KMS-11 (cell line): ENCODE measurements at regions not wholly inside any gene's neighbourhood (a gene's known extent, or its start where the extent isn't known, plus 50 kb on each side); places are given as distances from the start of the nearest gene placed in this dataset.
"Not testable (repeated sequence)": the region's sequence is repeated elsewhere in the genome, so short reads cannot be mapped to it uniquely, and the experiment has no call there.

Experiments used
- H2AFZ ChIP-seq: fragments of 200-600 bp; sonication (generic); 2 replicates; pipeline ENCODE4 v1.6.1; 2016; ENCODE audit warnings: antibody characterized with exemption, mixed run types, low read depth
- H3K27ac ChIP-seq: fragments of 200-600 bp; sonication (generic); 2 replicates; pipeline ENCODE4 v1.6.1; 2016; ENCODE audit warnings: mild to moderate bottlenecking, mixed run types
- H3K27me3 ChIP-seq: fragments of 200-600 bp; sonication (generic); 2 replicates; pipeline ENCODE4 v1.6.1; 2017; ENCODE audit warnings: mild to moderate bottlenecking, low read depth, mixed run types, moderate library complexity; ENCODE audit not compliant: insufficient read depth
- H3K36me3 ChIP-seq: fragments of 200-600 bp; sonication (generic); 2 replicates; pipeline ENCODE4 v1.6.1; 2017; ENCODE audit warnings: mild to moderate bottlenecking, mixed run types; ENCODE audit not compliant: insufficient read depth
- H3K4me1 ChIP-seq: fragments of 200-600 bp; sonication (generic); 2 replicates; pipeline ENCODE4 v1.6.1; 2016; ENCODE audit warnings: mild to moderate bottlenecking, low read depth, mixed run types; ENCODE audit not compliant: poor library complexity, severe bottlenecking
- H3K4me2 ChIP-seq: fragments of 200-600 bp; sonication (generic); 2 replicates; pipeline ENCODE4 v1.7.0; 2016; ENCODE audit warnings: mild to moderate bottlenecking, mixed run types
- H3K4me3 ChIP-seq: fragments of 200-600 bp; sonication (generic); IDR thresholded peaks from 2 replicates; pipeline ENCODE4 v1.6.1; 2017; ENCODE audit warnings: low read depth, low read length, mixed read lengths; ENCODE audit not compliant: insufficient read depth
- H3K79me2 ChIP-seq: fragments of 200-600 bp; sonication (generic); 2 replicates; pipeline ENCODE4 v1.6.1; 2016; ENCODE audit warnings: low read depth, mixed run types; ENCODE audit not compliant: insufficient read depth
- H3K9ac ChIP-seq: fragments of 200-600 bp; sonication (generic); 2 replicates; pipeline ENCODE4 v1.6.1; 2016; ENCODE audit warnings: mild to moderate bottlenecking, mixed run types
- H4K20me1 ChIP-seq: fragments of 200-600 bp; sonication (generic); 2 replicates; pipeline ENCODE4 v1.6.1; 2016; ENCODE audit warnings: mild to moderate bottlenecking, mixed run types; ENCODE audit not compliant: insufficient read depth
- TF ChIP-seq, protein P1 (sequence below): fragments of 200-600 bp; sonication (generic); conservative IDR thresholded peaks from 2 replicates; pipeline ENCODE4 v1.6.1; 2017; ENCODE audit warnings: low read depth, mild to moderate bottlenecking, antibody characterized with exemption, low read length, moderate library complexity, mixed read lengths

DNA sequence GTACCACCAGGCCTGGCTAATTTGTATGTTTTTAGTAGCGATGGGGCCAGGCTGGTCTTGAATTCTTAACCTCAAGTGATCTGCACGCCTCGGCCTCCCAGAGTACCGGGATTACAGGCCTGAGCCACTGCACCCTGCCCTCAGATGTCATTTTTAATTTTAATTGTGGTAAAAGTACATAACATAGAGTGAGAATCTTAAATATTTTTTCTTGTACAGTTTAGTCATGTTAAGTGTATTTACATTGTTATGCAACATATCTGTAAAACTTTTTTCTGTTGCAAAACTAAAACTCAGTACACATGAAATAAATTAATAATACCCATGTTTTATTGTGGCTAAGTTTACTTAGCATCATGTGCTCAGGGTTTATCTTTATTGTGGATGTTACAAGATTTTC lies 231.4 kb downstream of the ALG10 start:
- Histone ChIP-seq H3K9ac (no peak overlapping the region), H3K36me3 (no peaks in the 10 kb centered on the region), H2AFZ (no peak overlapping the region), H3K27me3 (no peaks in the 10 kb centered on the region), H3K27ac (no peak overlapping the region), H3K4me2 (no peak overlapping the region), H3K4me3 (no peak overlapping the region), H3K79me2 (no peaks in the 10 kb centered on the region), H3K4me1 (no peaks in the 10 kb centered on the region), H4K20me1 (no peaks in the 10 kb centered on the region)
- TF ChIP-seq, protein P1, sequence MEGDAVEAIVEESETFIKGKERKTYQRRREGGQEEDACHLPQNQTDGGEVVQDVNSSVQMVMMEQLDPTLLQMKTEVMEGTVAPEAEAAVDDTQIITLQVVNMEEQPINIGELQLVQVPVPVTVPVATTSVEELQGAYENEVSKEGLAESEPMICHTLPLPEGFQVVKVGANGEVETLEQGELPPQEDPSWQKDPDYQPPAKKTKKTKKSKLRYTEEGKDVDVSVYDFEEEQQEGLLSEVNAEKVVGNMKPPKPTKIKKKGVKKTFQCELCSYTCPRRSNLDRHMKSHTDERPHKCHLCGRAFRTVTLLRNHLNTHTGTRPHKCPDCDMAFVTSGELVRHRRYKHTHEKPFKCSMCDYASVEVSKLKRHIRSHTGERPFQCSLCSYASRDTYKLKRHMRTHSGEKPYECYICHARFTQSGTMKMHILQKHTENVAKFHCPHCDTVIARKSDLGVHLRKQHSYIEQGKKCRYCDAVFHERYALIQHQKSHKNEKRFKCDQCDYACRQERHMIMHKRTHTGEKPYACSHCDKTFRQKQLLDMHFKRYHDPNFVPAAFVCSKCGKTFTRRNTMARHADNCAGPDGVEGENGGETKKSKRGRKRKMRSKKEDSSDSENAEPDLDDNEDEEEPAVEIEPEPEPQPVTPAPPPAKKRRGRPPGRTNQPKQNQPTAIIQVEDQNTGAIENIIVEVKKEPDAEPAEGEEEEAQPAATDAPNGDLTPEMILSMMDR: no peak

DNA sequence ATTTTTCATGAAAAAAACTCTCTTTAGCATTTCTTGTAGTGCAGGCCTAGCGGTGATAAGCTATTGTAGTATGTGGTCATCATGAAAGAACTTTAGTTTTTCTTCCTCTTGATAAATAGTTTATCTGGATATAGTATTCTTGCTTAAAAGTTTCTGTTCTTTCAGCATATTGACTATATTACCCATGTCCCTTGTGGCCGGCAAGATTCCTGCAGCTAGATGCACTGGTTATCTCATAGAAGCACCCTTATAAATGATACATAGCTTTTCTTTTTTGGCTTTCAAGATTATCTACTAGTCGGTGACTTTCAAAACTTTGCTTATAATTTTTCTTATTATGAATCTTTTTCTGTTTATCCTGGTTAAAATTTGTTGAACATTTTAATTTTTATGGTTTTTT lies 234.8 kb downstream of the ALG10 start:
- Histone ChIP-seq H4K20me1 (no peaks in the 10 kb centered on the region), H3K27me3 (no peaks in the 10 kb centered on the region), H3K9ac (no peak overlapping the region), H2AFZ (no peak overlapping the region), H3K79me2 (no peaks in the 10 kb centered on the region), H3K27ac (no peak overlapping the region), H3K4me2 (no peak overlapping the region), H3K4me1 (no peaks in the 10 kb centered on the region), H3K4me3 (no peak overlapping the region), H3K36me3 (no peaks in the 10 kb centered on the region)
- TF ChIP-seq, protein P1: no peak

DNA sequence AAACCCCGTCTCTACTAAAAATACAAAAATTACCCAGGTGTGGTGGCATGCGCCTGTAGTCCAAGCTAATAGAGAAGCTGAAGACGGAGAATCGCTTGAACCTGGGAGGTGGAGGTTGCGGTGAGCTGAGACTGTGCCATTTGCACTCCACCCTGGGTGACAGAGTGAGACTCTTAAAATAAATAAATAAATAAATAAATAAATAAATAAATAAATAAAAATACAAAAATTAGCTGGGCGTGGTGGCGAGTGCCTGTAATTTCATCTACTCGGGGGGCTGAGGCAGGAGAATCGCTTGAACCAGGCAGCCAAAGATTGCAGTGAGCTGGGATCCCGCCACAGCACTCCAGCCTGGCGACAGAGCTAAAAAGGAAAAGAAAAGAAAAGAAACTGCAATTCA lies 239.8 kb downstream of the ALG10 start:
- H3K9ac ChIP-seq, H3K79me2 ChIP-seq, H4K20me1 ChIP-seq, H3K36me3 ChIP-seq, H2AFZ ChIP-seq, H3K4me2 ChIP-seq, H3K27me3 ChIP-seq, H3K4me1 ChIP-seq, H3K4me3 ChIP-seq, H3K27ac ChIP-seq: not testable (repeated sequence)

DNA sequence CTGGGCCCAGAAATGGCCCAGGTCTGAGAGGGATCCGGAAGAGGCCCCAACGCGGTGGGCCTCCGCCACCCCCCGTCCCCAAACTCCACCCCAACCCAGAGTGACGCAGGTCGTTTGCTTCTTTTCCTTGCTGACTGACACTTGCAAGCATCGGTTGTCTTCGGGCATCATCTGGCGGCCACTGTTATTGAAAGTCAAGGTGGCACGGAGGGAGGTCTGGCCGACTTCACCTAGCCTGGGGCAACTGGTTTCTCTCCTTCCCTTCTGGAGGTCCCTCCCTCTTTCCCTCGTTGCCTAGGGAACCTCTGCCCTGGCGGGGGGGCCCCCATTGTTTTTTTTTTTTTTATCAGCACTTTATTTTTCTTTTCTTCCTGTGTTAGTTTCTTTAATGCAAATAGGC lies 241.8 kb downstream of the ALG10 start:
- H3K4me1 ChIP-seq: no peaks in the 10 kb centered on the region
- TF ChIP-seq, protein P1: no peak
- H3K27ac ChIP-seq: no peak overlapping the region
- H2AFZ ChIP-seq: no peak overlapping the region
- no peak overlapping the region for H3K4me3 ChIP-seq
- H4K20me1 ChIP-seq: no peaks in the 10 kb centered on the region
- H3K4me2 ChIP-seq: no peak overlapping the region
- H3K9ac ChIP-seq: no peak overlapping the region
- no peaks in the 10 kb centered on the region for H3K36me3 ChIP-seq
- no peaks in the 10 kb centered on the region for H3K79me2 ChIP-seq
- no peaks in the 10 kb centered on the region for H3K27me3 ChIP-seq

DNA sequence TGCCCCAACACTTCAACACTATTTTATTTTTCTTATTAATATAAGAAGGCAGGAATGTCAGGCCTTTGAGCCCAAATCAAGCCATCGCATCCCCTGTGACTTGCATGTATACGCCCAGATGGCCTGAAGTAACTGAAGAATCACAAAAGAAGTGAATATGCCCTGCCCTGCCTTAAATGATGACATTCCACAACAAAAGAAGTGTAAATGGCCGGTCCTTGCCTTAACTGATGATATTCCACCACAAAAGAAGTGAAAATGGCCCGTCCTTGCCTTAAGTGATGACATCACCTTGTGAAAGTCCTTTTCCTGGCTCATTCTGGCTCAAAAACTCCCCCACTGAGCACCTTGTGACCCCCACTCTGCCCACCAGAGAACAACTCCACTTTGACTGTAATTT lies 251.4 kb downstream of the ALG10 start:
- not testable (repeated sequence) for H3K4me2 ChIP-seq, H3K4me1 ChIP-seq, H3K4me3 ChIP-seq, H4K20me1 ChIP-seq, H2AFZ ChIP-seq, H3K9ac ChIP-seq, H3K27ac ChIP-seq, H3K36me3 ChIP-seq, H3K27me3 ChIP-seq, H3K79me2 ChIP-seq

DNA sequence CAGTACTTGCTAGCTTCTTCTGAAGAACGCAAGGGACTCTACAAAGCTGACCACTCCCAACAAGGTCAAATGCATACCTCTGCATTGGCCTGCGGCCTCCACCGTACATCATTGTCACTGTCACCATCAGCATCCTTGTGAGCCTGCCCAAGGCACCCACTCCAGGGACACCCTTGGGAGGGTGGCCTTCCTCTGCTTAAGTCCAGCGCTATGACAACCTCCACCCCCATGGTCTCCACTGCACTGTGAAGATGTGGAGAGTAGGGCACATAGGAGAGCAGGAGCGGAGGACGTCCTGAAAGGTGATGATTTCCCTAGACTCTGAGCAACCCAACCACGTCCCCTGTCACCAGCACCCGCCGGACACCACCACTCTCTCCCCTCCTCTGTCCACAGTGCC lies 252.8 kb downstream of the ALG10 start:
- TF ChIP-seq, protein P1: no peak
- H3K36me3 ChIP-seq: no peaks in the 10 kb centered on the region
- no peak overlapping the region for H3K27ac ChIP-seq
- H3K4me3 ChIP-seq: no peak overlapping the region
- H3K4me2 ChIP-seq: no peak overlapping the region
- H4K20me1 ChIP-seq: no peaks in the 10 kb centered on the region
- no peaks in the 10 kb centered on the region for H3K4me1 ChIP-seq
- no peak overlapping the region for H2AFZ ChIP-seq
- no peaks in the 10 kb centered on the region for H3K27me3 ChIP-seq
- no peak overlapping the region for H3K9ac ChIP-seq
- H3K79me2 ChIP-seq: no peaks in the 10 kb centered on the region
